ENCODE measurements at regions not wholly inside any gene's neighbourhood (a gene's known extent, or its start where the extent isn't known, plus 50 kb on each side); places are given as distances from the start of the nearest gene placed in this dataset.

DNA sequence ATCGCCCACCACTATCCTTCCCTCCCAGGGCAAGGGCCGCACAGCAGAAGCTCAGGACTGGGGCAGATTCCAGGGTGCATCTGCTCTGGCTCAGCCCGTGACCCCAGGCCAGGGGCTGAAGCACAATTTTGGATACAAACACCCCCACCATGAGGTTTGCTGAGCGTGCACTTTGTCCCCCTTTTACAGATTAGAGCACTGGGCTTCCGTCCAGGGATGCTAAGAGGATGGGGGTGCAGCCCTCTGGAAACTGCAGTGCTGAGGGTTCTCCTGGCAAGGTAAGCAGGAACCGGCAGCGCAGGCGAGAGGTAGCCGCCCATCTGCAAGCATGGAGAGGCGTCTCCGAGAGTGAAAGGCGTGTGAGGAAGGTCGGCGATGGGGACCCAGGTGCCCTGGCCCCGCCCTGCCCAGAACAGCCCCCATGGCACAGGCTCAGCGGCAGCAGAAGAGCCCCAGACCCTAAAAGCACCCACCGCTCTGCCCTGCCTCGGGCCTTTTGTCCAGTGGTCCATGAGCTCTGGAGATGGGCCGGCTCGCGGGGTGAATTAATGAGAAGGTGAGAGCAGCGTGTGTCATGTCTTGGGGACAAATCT is 54.5 kb upstream of the OLFM1 start:
- TF ChIP-seq ARNT (IDR thresholded peaks at IDR 0.05) (no peak), SUZ12 (IDR thresholded peaks at IDR 0.05) (no peak), FOXK2 (IDR thresholded peaks at IDR 0.05) (no peak), FOXM1 (IDR thresholded peaks at IDR 0.05; ENCODE audit: borderline replicate concordance) (no peak), CTBP1 (IDR thresholded peaks at IDR 0.05; ENCODE audit: borderline replicate concordance) (no peak), SP1 (IDR thresholded peaks at IDR 0.05) (no peak), TARDBP (IDR thresholded peaks at IDR 0.05) (no peak), ELF4 (IDR thresholded peaks at IDR 0.05) (no peak)

Data from HEK293T (cell line).